ENCODE measurements at regions not wholly inside any gene's neighbourhood (a gene's known extent, or its start where the extent isn't known, plus 50 kb on each side); places are given as distances from the start of the nearest gene placed in this dataset.

GRCh38 chr5:125700380-125700861 is 722.8 kb upstream of the GRAMD2B start:
- TF ChIP-seq CTCF (IDR thresholded peaks at IDR 0.05) (no peak), POLR2A (IDR thresholded peaks at IDR 0.05) (no peak)
